HepG2 (cell line): ENCODE measurements at regions not wholly inside any gene's neighbourhood (a gene's known extent, or its start where the extent isn't known, plus 50 kb on each side); places are given as distances from the start of the nearest gene placed in this dataset.

Experiments used
- ATAC-seq: fragments of 200-7000 bp; cut with Tn5 transposase; 3 replicates; pipeline ENCODE4 v1.9.1; 2020; ENCODE audit warnings: mild to moderate bottlenecking, moderate library complexity
- BruUV-seq: library from RNA; stranded (reverse); fragments of 400-500 nt; replicated peaks from 2 replicates; lab custom pipeline; 2021; lab: Mats Ljungman, UMichigan
- CTCF ChIA-PET: fragments of 300-600 bp; formaldehyde crosslinking; extraction: SDS; loops from one replicate; lab custom pipeline; 2021; ENCODE audit warnings: low total read pairs, inconsistent platforms, low intra/inter-chr PET ratio; lab: Yijun Ruan, JAX
- POLR2A ChIA-PET: fragments of 350-600 bp; sonication (Branson Sonifier 250); formaldehyde crosslinking; loops from one replicate; lab custom pipeline; 2020; ENCODE audit warnings: antibody characterized with exemption, inconsistent platforms; lab: Yijun Ruan, JAX
- DNase-seq: peaks from one replicate; pipeline ENCODE4 v3.0.0-alpha.2; 2015; ENCODE audit warnings: low spot score
- FAIRE-seq: peaks from 3 replicates; lab custom pipeline; 2011; peaks lifted over from hg19 to GRCh38; lab: Jason Lieb, UNC
- H2AFZ ChIP-seq: one replicate; pipeline ENCODE4 v1.6.1; 2011; ENCODE audit warnings: low read length, inconsistent platforms
- H3K27ac ChIP-seq: fragments of 300-600 bp; 3 replicates; pipeline ENCODE4 v1.8.0; 2011; ENCODE audit warnings: mixed run types, mild to moderate bottlenecking, mixed read lengths, low read length, inconsistent platforms; ENCODE audit not compliant: insufficient read depth; ENCODE audit errors: extremely low read length
- H3K27me3 ChIP-seq, 2 experiments: fragments of 200-600 bp in 1 of 2; 2 replicates in 1 of 2; 3 replicates in 1 of 2; pipeline versions ENCODE4 v1.6.0 to v1.8.0; 2011; ENCODE audit warnings: low read length in 2 of 2, mild to moderate bottlenecking in 2 of 2, moderate library complexity in 2 of 2, inconsistent platforms in 1 of 2; ENCODE audit not compliant: insufficient read depth in 2 of 2, control insufficient read depth in 1 of 2
- H3K36me3 ChIP-seq, 2 experiments: fragments of 200-600 bp in 1 of 2; replicated peaks in 1 of 2; 2 replicates in 1 of 2; 3 replicates in 1 of 2; pipeline versions ENCODE4 v1.5.1 to v1.8.0; 2011; ENCODE audit warnings: low read length in 2 of 2, inconsistent platforms in 1 of 2; ENCODE audit not compliant: insufficient read depth in 2 of 2, control insufficient read depth in 1 of 2
- H3K4me1 ChIP-seq: 2 replicates; pipeline ENCODE4 v1.5.1; 2012; ENCODE audit warnings: low read length, inconsistent platforms; ENCODE audit not compliant: insufficient read depth
- H3K4me2 ChIP-seq: 2 replicates; pipeline ENCODE4 v1.6.0; 2011; ENCODE audit warnings: low read depth, low read length, inconsistent platforms
- H3K4me3 ChIP-seq, 3 experiments: fragments of 200-600 bp in 1 of 3; sonication (generic), shearing (Covaris generic) in 1 of 3; replicated peaks in 1 of 3; 2 replicates each; pipeline ENCODE4 v1.5.1; 2011 to 2016; ENCODE audit warnings: low read length in 3 of 3, inconsistent platforms in 2 of 3, low read depth in 2 of 3, mild to moderate bottlenecking in 2 of 3, control low read depth in 1 of 3, mixed read lengths in 1 of 3; ENCODE audit not compliant: insufficient read depth in 1 of 3
- H3K79me2 ChIP-seq: one replicate; pipeline ENCODE4 v1.6.1; 2011; ENCODE audit warnings: low read length, inconsistent platforms; ENCODE audit not compliant: insufficient read depth
- H3K9ac ChIP-seq: 2 replicates; pipeline ENCODE4 v1.6.0; 2011; ENCODE audit warnings: mild to moderate bottlenecking, low read depth, low read length, inconsistent platforms; ENCODE audit not compliant: insufficient read depth
- H3K9me3 ChIP-seq: 2 replicates; pipeline ENCODE4 v1.5.1; 2012; ENCODE audit warnings: mild to moderate bottlenecking, low read length
- H4K20me1 ChIP-seq: 2 replicates; pipeline ENCODE4 v1.6.0; 2011; ENCODE audit warnings: inconsistent platforms, mild to moderate bottlenecking, low read length, moderate library complexity; ENCODE audit not compliant: insufficient read depth
- BCL3 ChIP-seq: sonication (generic); formaldehyde crosslinking; IDR thresholded peaks from 2 replicates; pipeline ENCODE4 v1.5.1; 2020; ENCODE audit warnings: mild to moderate bottlenecking, missing genetic modification reagents, moderate library complexity
- CAMTA2 ChIP-seq: sonication (generic); formaldehyde crosslinking; IDR thresholded peaks from 2 replicates; pipeline ENCODE4 v1.4.0; 2020; ENCODE audit warnings: mild to moderate bottlenecking, missing genetic modification reagents, borderline replicate concordance
- CTCF ChIP-seq: sonication (generic); formaldehyde crosslinking; IDR thresholded peaks from 2 replicates; pipeline ENCODE4 v1.5.0; 2020; ENCODE audit warnings: mild to moderate bottlenecking, missing genetic modification reagents, moderate library complexity
- EP300 ChIP-seq, 3 experiments: sonication (generic) in 1 of 3; formaldehyde crosslinking in 1 of 3; IDR thresholded peaks; 2 replicates each; pipeline versions ENCODE4 v1.5.1 to v1.6.1; 2011 to 2020; ENCODE audit warnings: low read depth in 2 of 3, low read length in 2 of 3, borderline replicate concordance in 1 of 3, improper control_type of control experiment in 1 of 3, mild to moderate bottlenecking in 1 of 3, missing genetic modification reagents in 1 of 3, moderate library complexity in 1 of 3
- FIP1L1 ChIP-seq: fragments of 200-400 bp; formaldehyde crosslinking; IDR thresholded peaks from 2 replicates; pipeline ENCODE4 v1.6.1; 2018; ENCODE audit warnings: low read depth, mild to moderate bottlenecking, low read length, moderate library complexity, borderline replicate concordance; ENCODE audit not compliant: insufficient read depth
- KIAA2018 ChIP-seq: sonication (generic); formaldehyde crosslinking; IDR thresholded peaks from 2 replicates; pipeline ENCODE4 v1.5.0; 2020; ENCODE audit warnings: mild to moderate bottlenecking, missing genetic modification reagents, borderline replicate concordance
- KLF9 ChIP-seq: IDR thresholded peaks from 2 replicates; pipeline ENCODE4 v1.6.1; 2016; ENCODE audit warnings: low read depth
- MTF1 ChIP-seq: sonication (generic); formaldehyde crosslinking; IDR thresholded peaks from 2 replicates; pipeline ENCODE4 v1.5.0; 2020; ENCODE audit warnings: missing genetic modification reagents
- RCOR2 ChIP-seq: IDR thresholded peaks from 2 replicates; pipeline ENCODE4 v1.6.1; 2016; ENCODE audit warnings: missing biosample characterization, missing genetic modification reagents
- RXRB ChIP-seq: IDR thresholded peaks from 2 replicates; pipeline ENCODE4 v1.6.1; 2016; ENCODE audit warnings: borderline replicate concordance, missing genetic modification reagents, missing compliant biosample characterization
- ZNF350 ChIP-seq: sonication (generic); formaldehyde crosslinking; IDR thresholded peaks from 2 replicates; pipeline ENCODE4 v1.4.0; 2020; ENCODE audit warnings: mild to moderate bottlenecking, low read depth, missing genetic modification reagents, borderline replicate concordance
- ZNF383 ChIP-seq: sonication (generic); formaldehyde crosslinking; IDR thresholded peaks from 2 replicates; pipeline ENCODE4 v1.4.0; 2020; ENCODE audit warnings: missing genetic modification reagents, mild to moderate bottlenecking, borderline replicate concordance
- ZSCAN22 ChIP-seq: sonication (generic); formaldehyde crosslinking; IDR thresholded peaks from 2 replicates; pipeline ENCODE4 v1.4.0; 2020; ENCODE audit warnings: mild to moderate bottlenecking, missing genetic modification reagents
- WGBS: methylation state at CpG from one replicate; pipeline ENCODE4 v1.1.6; 2017; ENCODE audit warnings: low lambda C conversion rate; 5-methylcytosine and 5-hydroxymethylcytosine counted together
- in situ Hi-C: cut with HindIII; loops from 2 replicates; pipeline ENCODE4 v1.10.0; 2017; ENCODE audit warnings: low pct_unique_long_range_greater_than_20kb; ENCODE audit not compliant: extremely low pct_ligation_motif_present
- intact Hi-C: fragments of 100-400 bp; cut with micrococcal nuclease; formaldehyde crosslinking; loops from one replicate; pipeline ENCODE4 v1.10.0; 2022; ENCODE audit not compliant: unreplicated experiment

GRCh38 chr3:95354489-95354888 is 1291.6 kb downstream of the NSUN3 start:
- Histone ChIP-seq H3K27me3 (no peaks in the 10 kb centered on the region), H3K27ac (no peak overlapping the region), H3K4me1 (0 out of 2 replicates have a peak, but pooled peaks cover 9% of the 10 kb centered on the region), H3K9me3 (no peaks in the 10 kb centered on the region), H3K4me3 (no peak overlapping the region), H2AFZ (no peak overlapping the region), H4K20me1 (no peaks in the 10 kb centered on the region), H3K36me3 (no peaks in the 10 kb centered on the region), H3K9ac (no peak overlapping the region), H3K79me2 (no peaks in the 10 kb centered on the region), H3K4me2 (no peak overlapping the region)
- BruUV-seq, result no TSS peak
- in situ Hi-C loops (no loop called here), intact Hi-C loops (no loop called here)
- ATAC-seq (no peak), FAIRE-seq (no peak), DNase-seq (no peak)
- POLR2A ChIA-PET, result no interaction called here
- 25% methylated on average over 2 of the region's 2 CpGs for WGBS
- CTCF ChIA-PET, result no interaction called here
- no peak for TF ChIP-seq ZSCAN22 (CRISPR knock-in tag)
- TF ChIP-seq CAMTA2, result no peak
- no peak for TF ChIP-seq RXRB
- no peak for TF ChIP-seq KIAA2018 (CRISPR knock-in tag)
- no peak for TF ChIP-seq KLF9
- no peak for TF ChIP-seq ZNF383 (CRISPR knock-in tag)
- TF ChIP-seq ZNF350 (CRISPR knock-in tag), result no peak
- no peak for TF ChIP-seq FIP1L1
- no peak for TF ChIP-seq EP300 (IDR thresholded peaks at IDR 0.05; ENCODE audit: low read depth in 2 of 2, low read length in 2 of 2)
- TF ChIP-seq EP300 (CRISPR knock-in tag; IDR thresholded peaks at IDR 0.05; ENCODE audit: borderline replicate concordance), result no peak
- no peak for TF ChIP-seq MTF1 (CRISPR knock-in tag)
- TF ChIP-seq RCOR2 (CRISPR knock-in tag), result no peak
- TF ChIP-seq CTCF (CRISPR knock-in tag), result no peak
- no peak for TF ChIP-seq BCL3
